Stimulated activated CD8-positive, alpha-beta memory T cell treated with anti-CD3 and anti-CD28 coated beads, Interleukin-7, amount 100 ng/mL, for 48 hours (primary cell): ENCODE measurements at regions not wholly inside any gene's neighbourhood (a gene's known extent, or its start where the extent isn't known, plus 50 kb on each side); places are given as distances from the start of the nearest gene placed in this dataset.

Experiments
- DNase-seq, 2 donors: peaks; one replicate each; pipeline ENCODE4 v3.0.0-alpha.2; 2020; ENCODE audit warnings: low read depth in 1 of 2; ENCODE audit errors: extremely low read depth in 1 of 2

GRCh38 chr5:174229514-174230370 lies 184.2 kb downstream of the NSG2 start:
- DNase-seq: no peak

GRCh38 chr5:174231956-174232487 lies 186.5 kb downstream of the NSG2 start:
- DNase-seq: no peak

- no peak for DNase-seq
These were observed 188.9 kb downstream of the NSG2 start for GRCh38 chr5:174234388-174234787.

GRCh38 chr5:174235221-174236011 lies 189.9 kb downstream of the NSG2 start:
- DNase-seq: no peak

- DNase-seq: no peak
These were observed 190.6 kb downstream of the NSG2 start for GRCh38 chr5:174236070-174236469.

GRCh38 chr5:174239718-174240117 lies 194.2 kb downstream of the NSG2 start:
- no peak for DNase-seq

GRCh38 chr5:174242573-174242972 lies 197.1 kb downstream of the NSG2 start:
- no peak for DNase-seq

- no peak for DNase-seq
These were observed 198.4 kb downstream of the NSG2 start for GRCh38 chr5:174243904-174244303.

- no peak for DNase-seq
These were observed 200.1 kb downstream of the NSG2 start for GRCh38 chr5:174245516-174246075.

- DNase-seq: no peak
These were observed 201.2 kb downstream of the NSG2 start for GRCh38 chr5:174246743-174247142.

- no peak for DNase-seq
These were observed 201.8 kb downstream of the NSG2 start for GRCh38 chr5:174247301-174247700.

- DNase-seq: no peak
These were observed 205.9 kb downstream of the NSG2 start for GRCh38 chr5:174251305-174252000.

- DNase-seq: no peak
These were observed 206.6 kb downstream of the NSG2 start for GRCh38 chr5:174252121-174252520.

- no peak for DNase-seq
These were observed 214.4 kb downstream of the NSG2 start for GRCh38 chr5:174259696-174260420.

GRCh38 chr5:174271316-174271715 lies 225.8 kb downstream of the NSG2 start:
- DNase-seq: no peak

- no peak for DNase-seq
These were observed 227.2 kb downstream of the NSG2 start for GRCh38 chr5:174272671-174273070.

GRCh38 chr5:174273325-174273724 lies 227.8 kb downstream of the NSG2 start:
- DNase-seq: no peak

GRCh38 chr5:174275959-174276358 lies 230.5 kb downstream of the NSG2 start:
- DNase-seq: no peak

- no peak for DNase-seq
These were observed 235.7 kb downstream of the NSG2 start for GRCh38 chr5:174281089-174281760.

- no peak for DNase-seq
These were observed 236.3 kb downstream of the NSG2 start for GRCh38 chr5:174281855-174282254.
